ENCODE measurements at regions not wholly inside any gene's neighbourhood (a gene's known extent, or its start where the extent isn't known, plus 50 kb on each side); places are given as distances from the start of the nearest gene placed in this dataset.
A peak's percentile ranks its signal among the peaks of the same experiment; 100 is the strongest.
"Not testable (repeated sequence)": the region's sequence is repeated elsewhere in the genome, so short reads cannot be mapped to it uniquely, and the experiment has no call there.

DNA sequence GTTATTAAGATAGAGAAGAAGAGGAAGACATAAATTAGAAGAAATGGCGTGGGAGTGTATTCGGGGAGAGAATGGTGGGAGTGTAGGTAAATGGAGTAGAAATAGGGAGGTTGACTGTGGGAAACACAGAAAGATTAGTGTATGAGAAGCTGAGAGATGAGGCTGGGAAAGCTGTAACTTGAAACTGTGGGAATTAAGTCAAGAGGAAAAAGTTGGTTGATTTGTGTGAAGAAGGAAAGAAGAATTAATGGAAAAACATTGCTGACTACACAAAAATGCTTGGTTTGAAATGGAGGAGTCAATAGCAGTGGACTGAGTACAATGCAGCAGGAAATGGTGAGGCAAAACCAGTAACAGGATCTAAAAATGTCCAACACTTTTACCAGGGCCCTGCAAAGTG, 448.3 kb downstream of the PTPRC start:
- DNase-seq (ENCODE audit: low read depth in 4 of 4, low spot score in 3 of 4) = peak in 2 of 4 donors; percentile 29 to 49

- no peak for DNase-seq (ENCODE audit: low read depth in 4 of 4, low spot score in 3 of 4)
These were observed 450.7 kb downstream of the PTPRC start for GRCh38 chr1:199089393-199090122.

- not testable (repeated sequence) for DNase-seq (ENCODE audit: low read depth in 4 of 4, low spot score in 3 of 4)
These were observed 456.8 kb downstream of the PTPRC start for GRCh38 chr1:199095628-199096027.

- DNase-seq (ENCODE audit: low read depth in 4 of 4, low spot score in 3 of 4) = no peak
These were observed 457.8 kb downstream of the PTPRC start for GRCh38 chr1:199096591-199096990.

GRCh38 chr1:199098468-199098867, 459.6 kb downstream of the PTPRC start:
- no peak for DNase-seq (ENCODE audit: low read depth in 4 of 4, low spot score in 3 of 4)

- DNase-seq (ENCODE audit: low read depth in 4 of 4, low spot score in 3 of 4) = no peak
These were observed 462.3 kb downstream of the PTPRC start for GRCh38 chr1:199101139-199101538.

GRCh38 chr1:199101635-199102034, 462.8 kb downstream of the PTPRC start:
- DNase-seq (ENCODE audit: low read depth in 4 of 4, low spot score in 3 of 4) = no peak

- no peak for DNase-seq (ENCODE audit: low read depth in 4 of 4, low spot score in 3 of 4)
These were observed 463.4 kb downstream of the PTPRC start for GRCh38 chr1:199102239-199102638.

DNA sequence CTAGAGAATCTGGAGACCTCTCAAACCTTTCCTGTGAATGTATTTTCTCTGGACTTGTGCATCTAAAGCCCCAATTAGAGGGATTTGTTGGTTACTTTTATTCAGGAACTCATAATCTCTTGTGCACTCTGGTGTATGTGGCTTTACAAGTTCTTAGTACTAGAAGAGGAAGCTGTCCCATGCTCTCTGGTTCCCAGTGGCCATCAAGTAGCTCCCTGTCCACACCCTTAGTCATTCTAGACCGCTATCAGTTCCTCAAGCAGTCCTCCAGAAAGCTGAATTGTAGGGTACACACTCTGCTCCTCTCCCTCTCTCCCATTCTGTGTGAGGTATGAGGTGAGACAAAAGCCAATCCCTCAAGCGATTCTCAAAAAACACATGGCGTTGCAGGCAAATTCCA, 470.3 kb downstream of the PTPRC start:
- no peak for DNase-seq (ENCODE audit: low read depth in 4 of 4, low spot score in 3 of 4)

DNA sequence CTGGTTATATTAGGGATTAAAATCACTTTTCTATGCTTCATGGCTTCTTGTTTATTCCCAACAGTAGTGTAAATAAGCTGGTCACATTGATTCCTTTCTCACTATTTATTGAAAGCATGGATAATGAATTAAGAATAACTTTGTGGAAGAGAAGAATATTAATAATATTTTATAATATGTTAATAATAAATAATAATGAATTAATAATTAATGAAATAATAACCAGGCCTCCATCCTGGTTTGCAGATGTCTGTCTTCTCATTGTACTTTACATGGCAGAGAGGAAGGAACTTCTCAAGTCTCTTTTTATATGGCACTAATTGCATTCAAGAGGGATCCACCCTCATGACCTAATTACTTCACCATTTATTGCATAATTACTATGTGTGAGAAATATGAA, 473.5 kb downstream of the PTPRC start:
- no peak for DNase-seq (ENCODE audit: low read depth in 4 of 4, low spot score in 3 of 4)

- DNase-seq (ENCODE audit: low read depth in 4 of 4, low spot score in 3 of 4) = no peak
These were observed 474.5 kb downstream of the PTPRC start for GRCh38 chr1:199113265-199113869.

- no peak for DNase-seq (ENCODE audit: low read depth in 4 of 4, low spot score in 3 of 4)
These were observed 477.6 kb downstream of the PTPRC start for GRCh38 chr1:199116488-199116887.

GRCh38 chr1:199121047-199121446, 482.2 kb downstream of the PTPRC start:
- DNase-seq (ENCODE audit: low read depth in 4 of 4, low spot score in 3 of 4) = no peak

DNA sequence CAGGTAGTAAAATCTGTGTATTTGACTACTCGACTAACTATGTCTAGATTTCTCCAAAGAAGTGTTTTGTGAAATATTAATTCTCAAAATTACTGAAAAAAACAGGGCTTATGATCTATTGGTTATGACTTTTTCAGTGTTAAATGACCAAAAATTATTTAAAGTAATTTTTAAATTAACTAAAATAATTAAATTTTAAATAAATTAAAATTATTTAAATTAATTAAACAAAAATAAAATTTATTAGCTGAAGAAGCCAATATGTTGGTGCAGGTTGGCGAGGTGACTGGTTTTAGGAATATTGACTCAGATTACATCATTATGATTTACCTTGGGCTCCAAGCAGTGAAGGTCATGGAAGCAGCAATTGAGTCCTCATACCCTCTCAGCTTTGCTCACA, 483.2 kb downstream of the PTPRC start:
- DNase-seq (ENCODE audit: low read depth in 4 of 4, low spot score in 3 of 4) = no peak

GRCh38 chr1:199122532-199123311, 483.9 kb downstream of the PTPRC start:
- no peak for DNase-seq (ENCODE audit: low read depth in 4 of 4, low spot score in 3 of 4)

GRCh38 chr1:199123615-199124014, 484.8 kb downstream of the PTPRC start:
- DNase-seq (ENCODE audit: low read depth in 4 of 4, low spot score in 3 of 4) = no peak

- DNase-seq (ENCODE audit: low read depth in 4 of 4, low spot score in 3 of 4) = no peak
These were observed 485.5 kb downstream of the PTPRC start for GRCh38 chr1:199124351-199124750.

DNA sequence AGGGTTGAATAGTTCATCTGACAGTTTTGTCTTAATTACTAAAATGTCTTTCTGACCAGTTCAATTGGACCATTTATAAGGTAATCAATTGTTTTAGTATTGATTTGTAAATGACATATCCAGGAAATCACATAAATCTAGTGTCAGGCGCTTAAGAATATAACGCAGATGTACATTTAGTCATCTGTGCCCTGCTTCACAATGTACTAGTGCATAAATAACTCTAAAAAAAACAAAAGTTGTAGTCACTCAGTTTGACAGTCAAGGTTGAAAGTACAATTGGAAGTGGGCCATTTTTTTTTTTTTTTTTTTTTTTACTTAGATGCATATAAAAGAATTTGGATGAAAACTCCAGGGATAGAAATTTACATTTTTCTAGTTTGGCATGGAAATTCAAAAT, 490.4 kb downstream of the PTPRC start:
- no peak for DNase-seq (ENCODE audit: low read depth in 4 of 4, low spot score in 3 of 4)

DNA sequence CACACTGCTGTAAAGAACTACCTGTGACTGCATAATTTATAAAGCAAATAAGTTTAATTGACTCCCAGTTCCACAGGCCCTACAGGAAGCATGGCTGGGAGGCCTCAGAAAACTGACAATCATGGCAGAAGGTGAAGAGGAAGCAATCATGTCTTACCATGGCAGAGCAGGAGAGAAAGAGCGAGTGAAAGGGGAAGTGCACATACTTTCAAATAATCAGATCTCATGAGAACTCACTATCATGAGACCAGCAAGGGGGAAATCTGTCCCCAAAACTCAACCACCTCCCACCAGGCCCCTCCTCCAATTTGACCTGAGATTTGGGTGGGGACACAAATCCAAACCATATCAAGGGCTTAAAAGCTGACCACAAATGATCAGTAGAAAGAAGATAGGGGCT, 493.2 kb downstream of the PTPRC start:
- no peak for DNase-seq (ENCODE audit: low read depth in 4 of 4, low spot score in 3 of 4)

GRCh38 chr1:199135901-199136300, 497.1 kb downstream of the PTPRC start:
- DNase-seq (ENCODE audit: low read depth in 4 of 4, low spot score in 3 of 4) = no peak

DNA sequence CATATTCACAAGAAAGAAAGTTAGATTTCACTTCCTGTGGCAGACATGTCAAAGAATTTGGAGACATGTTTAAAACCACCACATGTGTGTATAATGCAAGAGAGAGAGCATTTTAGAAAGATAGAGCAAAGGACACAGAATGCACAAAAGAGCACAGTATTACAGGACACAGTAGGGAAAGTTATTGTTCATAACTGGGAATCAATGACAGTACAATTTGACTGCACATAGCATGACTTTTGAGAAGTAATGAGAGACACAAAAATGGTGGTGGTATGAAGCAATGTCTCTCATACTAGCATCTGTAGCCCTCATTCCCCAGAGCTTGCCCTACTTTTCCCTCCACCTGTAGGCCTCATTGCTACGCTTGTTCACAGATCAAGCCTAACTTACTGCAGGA, 499.2 kb downstream of the PTPRC start:
- no peak for DNase-seq (ENCODE audit: low read depth in 4 of 4, low spot score in 3 of 4)

DNA sequence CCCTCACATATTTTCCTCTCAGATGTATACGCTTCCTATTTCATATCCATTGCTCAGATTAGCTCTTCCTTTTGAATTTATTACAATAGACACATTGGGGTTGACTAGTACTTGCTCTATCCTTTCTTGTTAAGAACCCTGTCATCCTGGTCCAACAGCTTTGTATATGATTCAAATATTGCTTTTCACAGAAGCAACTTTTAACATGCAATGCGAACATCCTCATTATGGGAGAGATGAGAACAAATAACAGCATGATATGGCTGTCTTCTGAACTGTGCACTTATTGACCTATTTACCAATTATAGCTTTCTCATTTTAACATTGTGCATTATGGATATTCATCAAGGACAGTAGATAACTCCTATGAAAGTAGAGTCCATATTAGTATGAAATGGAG, 510.8 kb downstream of the PTPRC start:
- no peak for DNase-seq (ENCODE audit: low read depth in 4 of 4, low spot score in 3 of 4)

Data from right renal pelvis (tissue), 4 donors.